ENCODE measurements at regions not wholly inside any gene's neighbourhood (a gene's known extent, or its start where the extent isn't known, plus 50 kb on each side); places are given as distances from the start of the nearest gene placed in this dataset.

GRCh38 chr6:48881551-48881950 is 581.5 kb downstream of the MMUT start:
- TF ChIP-seq CTCF (IDR thresholded peaks at IDR 0.05; ENCODE audit: insufficient read depth, low read length), result no peak
- no peak for TF ChIP-seq POLR2AphosphoS5 (IDR thresholded peaks at IDR 0.05; ENCODE audit: low read depth)
